GM12891 (cell line): ENCODE measurements at regions not wholly inside any gene's neighbourhood (a gene's known extent, or its start where the extent isn't known, plus 50 kb on each side); places are given as distances from the start of the nearest gene placed in this dataset.

Experiments used
- PAX5 ChIP-seq: IDR thresholded peaks from 2 replicates; pipeline ENCODE4 v1.6.1; 2011; ENCODE audit warnings: low read length, moderate library complexity, mild to moderate bottlenecking; ENCODE audit not compliant: insufficient read depth, severe bottlenecking
- POLR2A ChIP-seq: IDR thresholded peaks from 2 replicates; pipeline ENCODE4 v1.6.1; 2011; ENCODE audit warnings: low read depth, low read length, control low read depth
- POLR2AphosphoS5 ChIP-seq: IDR thresholded peaks from 2 replicates; pipeline ENCODE4 v1.6.1; 2011; ENCODE audit warnings: low read depth, low read length, control low read depth
- TAF1 ChIP-seq: IDR thresholded peaks from 2 replicates; pipeline ENCODE4 v1.6.1; 2011; ENCODE audit warnings: low read depth, low read length, control low read depth

DNA sequence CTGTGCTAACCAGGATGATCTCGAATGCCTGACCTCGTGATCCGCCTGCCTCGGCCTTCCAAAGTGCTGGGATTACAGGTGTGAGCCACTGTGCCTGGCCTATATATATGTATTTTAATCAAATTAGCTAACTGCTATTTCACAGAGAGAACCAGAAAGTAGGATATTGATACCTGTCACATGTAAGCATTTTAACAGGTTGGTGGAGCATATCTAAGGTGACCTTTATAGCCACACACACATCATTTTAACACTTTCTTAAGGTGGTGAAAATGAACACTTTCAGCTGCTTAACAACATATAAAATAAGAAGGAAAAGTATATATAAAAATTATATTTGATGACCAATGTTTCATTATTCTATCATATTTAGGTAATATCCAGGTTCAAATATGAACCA, 57.0 kb upstream of the ATF7IP start:
- no peak for TF ChIP-seq POLR2AphosphoS5
- no peak for TF ChIP-seq TAF1
- TF ChIP-seq POLR2A: no peak
- no peak for TF ChIP-seq PAX5
